Nephron (organoid): ENCODE measurements at regions not wholly inside any gene's neighbourhood (a gene's known extent, or its start where the extent isn't known, plus 50 kb on each side); places are given as distances from the start of the nearest gene placed in this dataset.
"Not testable (repeated sequence)": the region's sequence is repeated elsewhere in the genome, so short reads cannot be mapped to it uniquely, and the experiment has no call there.

Experiments used
- H3K27ac Mint-ChIP-seq, 3 experiments: 2 replicates each; pipeline ENCODE4 v1.8.0; 2020; ENCODE audit warnings: mixed read lengths in 3 of 3, mild to moderate bottlenecking in 2 of 3, moderate library complexity in 1 of 3
- H3K27me3 Mint-ChIP-seq: 2 replicates; pipeline ENCODE4 v1.8.0; 2021; ENCODE audit warnings: low read depth, mild to moderate bottlenecking, moderate library complexity, mixed read lengths
- H3K36me3 Mint-ChIP-seq: 2 replicates; pipeline ENCODE4 v1.8.0; 2020; ENCODE audit warnings: low read depth, mixed read lengths
- H3K4me1 Mint-ChIP-seq: 2 replicates; pipeline ENCODE4 v1.8.0; 2020; ENCODE audit warnings: mixed read lengths
- H3K4me3 Mint-ChIP-seq, 3 experiments: 2 replicates each; pipeline ENCODE4 v1.8.0; 2020; ENCODE audit warnings: mild to moderate bottlenecking in 3 of 3, mixed read lengths in 3 of 3, moderate library complexity in 2 of 3
- H3K9me3 Mint-ChIP-seq: 2 replicates; pipeline ENCODE4 v1.8.0; 2020; ENCODE audit warnings: mixed read lengths
- TF ChIP-seq, protein P1 (sequence below), 3 experiments: fragments of 200-600 bp; sonication (generic); IDR thresholded peaks; one replicate each; pipeline ENCODE4 v1.5.0; 2021; ENCODE audit warnings: antibody characterized with exemption in 3 of 3; ENCODE audit not compliant: unreplicated experiment in 3 of 3

DNA sequence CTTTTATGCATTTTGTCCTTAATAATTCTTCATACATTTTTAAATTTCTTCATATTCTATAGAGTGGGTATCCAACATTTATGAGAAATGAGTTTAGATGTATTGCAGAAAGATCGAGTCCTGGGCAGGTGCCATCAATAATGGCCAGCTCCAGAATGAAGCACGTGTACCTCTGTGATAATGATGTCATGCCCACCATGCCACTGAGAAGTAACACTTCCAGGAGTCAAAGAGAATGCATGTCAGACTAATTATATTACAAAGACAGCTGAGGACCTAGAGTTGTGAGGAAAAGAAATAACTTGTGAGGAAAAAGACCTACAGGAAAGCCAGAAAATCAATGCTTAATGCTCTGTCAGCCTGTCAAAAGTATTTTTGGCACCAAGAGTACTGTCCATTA is 157.4 kb upstream of the P2RY1 start:
- H3K4me3 Mint-ChIP-seq: no peak overlapping the region
- H3K4me1 Mint-ChIP-seq: no peaks in the 10 kb centered on the region
- H3K36me3 Mint-ChIP-seq: no peaks in the 10 kb centered on the region
- TF ChIP-seq, protein P1, sequence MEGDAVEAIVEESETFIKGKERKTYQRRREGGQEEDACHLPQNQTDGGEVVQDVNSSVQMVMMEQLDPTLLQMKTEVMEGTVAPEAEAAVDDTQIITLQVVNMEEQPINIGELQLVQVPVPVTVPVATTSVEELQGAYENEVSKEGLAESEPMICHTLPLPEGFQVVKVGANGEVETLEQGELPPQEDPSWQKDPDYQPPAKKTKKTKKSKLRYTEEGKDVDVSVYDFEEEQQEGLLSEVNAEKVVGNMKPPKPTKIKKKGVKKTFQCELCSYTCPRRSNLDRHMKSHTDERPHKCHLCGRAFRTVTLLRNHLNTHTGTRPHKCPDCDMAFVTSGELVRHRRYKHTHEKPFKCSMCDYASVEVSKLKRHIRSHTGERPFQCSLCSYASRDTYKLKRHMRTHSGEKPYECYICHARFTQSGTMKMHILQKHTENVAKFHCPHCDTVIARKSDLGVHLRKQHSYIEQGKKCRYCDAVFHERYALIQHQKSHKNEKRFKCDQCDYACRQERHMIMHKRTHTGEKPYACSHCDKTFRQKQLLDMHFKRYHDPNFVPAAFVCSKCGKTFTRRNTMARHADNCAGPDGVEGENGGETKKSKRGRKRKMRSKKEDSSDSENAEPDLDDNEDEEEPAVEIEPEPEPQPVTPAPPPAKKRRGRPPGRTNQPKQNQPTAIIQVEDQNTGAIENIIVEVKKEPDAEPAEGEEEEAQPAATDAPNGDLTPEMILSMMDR (IDR thresholded peaks at IDR 0.05; ENCODE audit: unreplicated experiment in 3 of 3): no peak
- no peak overlapping the region for H3K27ac Mint-ChIP-seq
- H3K9me3 Mint-ChIP-seq: no peaks in the 10 kb centered on the region
- H3K27me3 Mint-ChIP-seq: no peaks in the 10 kb centered on the region

DNA sequence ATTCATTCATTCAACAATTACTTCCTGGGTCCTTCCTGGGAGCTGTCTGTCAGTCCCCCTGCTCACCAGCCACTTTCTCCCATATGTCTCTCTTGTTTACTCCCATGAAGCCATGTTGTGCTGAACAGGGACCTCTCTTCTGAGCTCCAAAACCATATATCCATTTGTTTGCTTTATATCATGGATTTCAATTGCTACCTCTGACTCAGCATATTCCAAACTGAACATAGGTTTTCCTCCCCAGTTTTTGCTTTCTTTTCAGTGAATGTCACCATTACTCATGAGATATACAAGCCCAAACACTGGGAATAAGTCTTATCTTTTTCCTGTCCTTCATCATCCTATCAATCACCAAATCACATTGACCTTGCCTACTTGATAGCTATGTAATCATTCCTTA is 152.5 kb upstream of the P2RY1 start:
- TF ChIP-seq, protein P1 (IDR thresholded peaks at IDR 0.05; ENCODE audit: unreplicated experiment in 3 of 3): no peak
- Mint-ChIP-seq H3K36me3 (no peaks in the 10 kb centered on the region), H3K27me3 (no peaks in the 10 kb centered on the region), H3K4me1 (no peaks in the 10 kb centered on the region), H3K27ac (no peak overlapping the region), H3K4me3 (no peak overlapping the region), H3K9me3 (no peaks in the 10 kb centered on the region)

DNA sequence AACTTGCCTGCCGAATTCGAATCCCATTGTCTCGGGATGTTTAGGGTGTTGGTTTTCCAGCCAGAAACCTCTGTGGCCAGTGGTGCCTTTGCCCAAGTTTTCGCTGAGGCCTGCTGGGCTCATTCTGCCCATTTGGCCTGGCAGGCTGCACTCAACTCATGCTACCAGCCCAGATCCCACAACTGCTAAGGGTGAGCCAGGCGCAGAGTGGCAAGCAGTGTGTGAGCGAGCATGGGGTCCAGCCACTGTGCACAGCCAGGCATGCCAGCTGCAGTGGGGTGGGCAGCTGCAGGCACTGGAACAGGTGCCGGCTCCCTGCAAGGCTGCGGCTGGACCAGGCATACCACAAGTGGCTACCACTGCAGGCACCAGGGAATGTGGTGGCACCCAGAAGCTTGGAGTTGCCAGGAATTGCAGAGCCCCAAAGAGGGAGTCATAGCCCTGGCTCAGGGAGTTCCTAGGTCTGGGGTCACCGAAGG is 151.4 kb upstream of the P2RY1 start:
- Mint-ChIP-seq H3K36me3 (no peaks in the 10 kb centered on the region), H3K27ac (no peak overlapping the region), H3K27me3 (no peaks in the 10 kb centered on the region), H3K9me3 (no peaks in the 10 kb centered on the region), H3K4me1 (no peaks in the 10 kb centered on the region), H3K4me3 (no peak overlapping the region)
- TF ChIP-seq, protein P1 (IDR thresholded peaks at IDR 0.05; ENCODE audit: unreplicated experiment in 3 of 3): no peak

DNA sequence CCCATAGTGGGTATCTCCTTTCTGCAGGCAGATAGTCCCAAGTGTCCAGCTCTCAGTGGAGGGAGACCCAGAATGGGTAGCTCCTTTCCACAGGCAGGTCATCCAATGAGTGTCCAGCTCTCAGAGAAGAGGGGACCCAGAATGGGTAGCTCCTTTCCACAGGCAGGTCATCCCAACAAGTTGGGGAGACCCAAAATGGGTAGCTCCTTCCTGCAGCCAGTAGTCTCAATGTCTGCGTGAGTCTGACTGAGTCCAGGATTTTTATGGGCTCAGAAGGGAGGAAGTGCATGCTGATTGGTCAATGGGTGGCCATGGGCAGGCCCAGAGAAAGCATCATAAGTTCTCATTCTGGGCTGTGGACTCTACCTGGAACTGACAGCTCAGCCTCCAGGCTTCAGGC is 150.7 kb upstream of the P2RY1 start:
- no peaks in the 10 kb centered on the region for H3K36me3 Mint-ChIP-seq
- no peak overlapping the region for H3K4me3 Mint-ChIP-seq
- peaks cover 3% of the 10 kb centered on the region for H3K9me3 Mint-ChIP-seq

DNA sequence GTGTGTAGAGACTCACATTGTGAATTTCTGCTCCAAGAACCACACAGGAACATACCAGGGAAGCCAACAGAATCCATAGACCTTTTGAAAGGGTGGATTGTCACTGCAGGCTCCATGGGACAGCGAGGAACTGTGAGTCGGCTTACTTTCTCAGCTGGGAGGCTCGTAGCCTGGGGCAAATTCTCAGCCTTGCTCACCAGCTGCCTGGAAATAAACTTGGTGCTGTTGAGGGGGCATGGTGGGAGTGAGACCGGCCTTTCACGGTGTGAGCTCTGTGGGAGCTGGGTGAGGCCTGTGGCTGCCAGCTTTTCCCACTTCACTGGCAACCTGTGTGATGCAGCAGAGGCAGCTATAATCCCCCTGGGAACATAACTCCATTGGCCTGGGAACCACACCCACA is 146.6 kb upstream of the P2RY1 start:
- Mint-ChIP-seq H3K36me3 (no peaks in the 10 kb centered on the region), H3K27me3 (no peaks in the 10 kb centered on the region), H3K9me3 (peaks cover 24% of the 10 kb centered on the region), H3K4me3 (no peak overlapping the region), H3K27ac (no peak overlapping the region), H3K4me1 (no peaks in the 10 kb centered on the region)
- TF ChIP-seq, protein P1 (IDR thresholded peaks at IDR 0.05; ENCODE audit: unreplicated experiment in 3 of 3): no peak

More for the DNA sequence above, 150.7 kb upstream of the P2RY1 start:
- TF ChIP-seq, protein P1 (IDR thresholded peaks at IDR 0.05; ENCODE audit: unreplicated experiment in 3 of 3): no peak
- no peaks in the 10 kb centered on the region for H3K27me3 Mint-ChIP-seq
- no peak overlapping the region for H3K27ac Mint-ChIP-seq
- H3K4me1 Mint-ChIP-seq: no peaks in the 10 kb centered on the region

DNA sequence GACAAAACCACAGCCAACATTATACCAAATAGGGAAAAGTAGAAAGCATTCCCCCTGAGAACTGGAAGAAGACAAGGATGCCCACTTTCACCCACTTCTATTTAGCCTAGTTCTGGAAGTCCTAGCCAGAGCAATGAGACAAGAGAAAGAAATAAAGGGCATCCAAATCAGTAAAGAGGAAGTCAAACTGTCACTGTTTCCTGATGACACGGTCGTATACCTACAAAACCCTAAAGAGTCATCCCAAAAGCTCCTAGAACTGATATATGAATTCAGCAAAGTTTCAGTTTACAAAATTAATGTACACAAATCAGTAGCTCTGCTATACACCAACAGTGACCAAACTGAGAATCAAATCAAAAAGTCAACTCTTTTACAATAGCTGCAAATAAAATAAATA is 142.6 kb upstream of the P2RY1 start:
- H3K36me3 Mint-ChIP-seq, H3K27me3 Mint-ChIP-seq, H3K4me3 Mint-ChIP-seq, H3K4me1 Mint-ChIP-seq, H3K27ac Mint-ChIP-seq: not testable (repeated sequence)
- peaks cover 24% of the 10 kb centered on the region for H3K9me3 Mint-ChIP-seq

DNA sequence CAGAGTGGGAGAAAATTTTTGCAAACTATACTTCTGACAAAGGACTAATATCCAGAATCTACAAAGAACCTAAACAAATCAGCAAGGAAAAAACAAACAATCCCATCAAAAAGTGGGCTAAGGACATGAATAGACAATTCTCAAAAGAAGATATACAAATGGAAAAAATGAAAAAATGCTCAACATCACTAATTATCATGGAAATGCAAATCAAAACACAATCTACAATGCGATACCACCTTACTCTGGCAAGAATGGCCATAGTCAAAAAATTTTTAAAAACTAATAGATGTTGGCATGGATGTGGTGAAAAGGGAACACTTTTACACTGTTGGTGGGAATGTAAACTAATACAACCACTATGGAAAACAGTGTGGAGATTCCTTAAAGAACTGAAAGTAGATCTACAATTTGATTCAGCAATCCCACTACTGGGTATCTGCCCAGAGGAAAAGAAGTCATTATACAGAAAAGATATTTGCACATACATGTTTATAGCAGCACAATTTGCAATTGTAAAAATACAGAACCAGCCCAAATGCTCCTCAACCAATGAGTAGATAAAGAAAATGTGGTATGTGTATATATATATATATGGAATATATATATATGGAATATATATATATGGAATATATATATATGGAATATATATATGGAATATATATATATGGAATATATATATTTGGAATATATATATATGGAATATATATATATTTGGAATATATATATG is 141.2 kb upstream of the P2RY1 start:
- not testable (repeated sequence) for H3K27ac Mint-ChIP-seq, H3K4me1 Mint-ChIP-seq, H3K4me3 Mint-ChIP-seq, H3K36me3 Mint-ChIP-seq, H3K27me3 Mint-ChIP-seq
- peaks cover 24% of the 10 kb centered on the region for H3K9me3 Mint-ChIP-seq
